GM18873 (cell line): ENCODE measurements at regions not wholly inside any gene's neighbourhood (a gene's known extent, or its start where the extent isn't known, plus 50 kb on each side); places are given as distances from the start of the nearest gene placed in this dataset.
"Not testable (repeated sequence)": the region's sequence is repeated elsewhere in the genome, so short reads cannot be mapped to it uniquely, and the experiment has no call there.

ENCODE experiments used
- ATAC-seq: cut with Tn5 transposase; IDR thresholded peaks from one replicate; pipeline ENCODE4 v1.9.1; 2021; ENCODE audit warnings: mild to moderate bottlenecking, moderate library complexity, moderate number of reproducible peaks; ENCODE audit not compliant: unreplicated experiment, low FRiP score

- no peak for ATAC-seq
These were observed 72.5 kb downstream of the LHX2 start for GRCh38 chr9:124084087-124084486.

- ATAC-seq = no peak
These were observed 75.7 kb downstream of the LHX2 start for GRCh38 chr9:124087226-124087625.

GRCh38 chr9:124088476-124088837, 76.9 kb downstream of the LHX2 start:
- ATAC-seq = no peak

GRCh38 chr9:124089631-124090488, 78.3 kb downstream of the LHX2 start:
- ATAC-seq = not testable (repeated sequence)

GRCh38 chr9:124098141-124098905, 86.8 kb downstream of the LHX2 start:
- no peak for ATAC-seq

- ATAC-seq = no peak
These were observed 88.3 kb downstream of the LHX2 start for GRCh38 chr9:124099860-124100259.

- ATAC-seq = no peak
These were observed 89.8 kb downstream of the LHX2 start for GRCh38 chr9:124101215-124101968.

GRCh38 chr9:124101969-124102345, 90.4 kb downstream of the LHX2 start:
- ATAC-seq = no peak

GRCh38 chr9:124102363-124102762, 90.8 kb downstream of the LHX2 start:
- ATAC-seq = no peak

GRCh38 chr9:124105266-124105665, 93.7 kb downstream of the LHX2 start:
- ATAC-seq = no peak

- ATAC-seq = no peak
These were observed 96.6 kb downstream of the LHX2 start for GRCh38 chr9:124108216-124108615.

GRCh38 chr9:124110307-124110915, 98.8 kb downstream of the LHX2 start:
- ATAC-seq = no peak

- no peak for ATAC-seq
These were observed 105.3 kb downstream of the LHX2 start for GRCh38 chr9:124116683-124117363.

GRCh38 chr9:124118894-124119293, 107.3 kb downstream of the LHX2 start:
- no peak for ATAC-seq

GRCh38 chr9:124120272-124120671, 108.7 kb downstream of the LHX2 start:
- ATAC-seq = no peak

- ATAC-seq = no peak
These were observed 110.2 kb downstream of the LHX2 start for GRCh38 chr9:124121725-124122124.

GRCh38 chr9:124122321-124122720, 110.8 kb downstream of the LHX2 start:
- no peak for ATAC-seq

- ATAC-seq = no peak
These were observed 111.4 kb downstream of the LHX2 start for GRCh38 chr9:124122813-124123462.

- ATAC-seq = not testable (repeated sequence)
These were observed 112.1 kb downstream of the LHX2 start for GRCh38 chr9:124123621-124124020.
